ENCODE measurements at regions not wholly inside any gene's neighbourhood (a gene's known extent, or its start where the extent isn't known, plus 50 kb on each side); places are given as distances from the start of the nearest gene placed in this dataset.

- TF ChIP-seq CTCF (IDR thresholded peaks at IDR 0.05) (no peak), POLR2A (IDR thresholded peaks at IDR 0.05) (no peak)
Measured at GRCh38 chr20:12406978-12407377, 489.3 kb downstream of the BTBD3 start.

Data from lower leg skin (tissue), 3 donors.